Ascending aorta (tissue), 2 donors: ENCODE measurements at regions not wholly inside any gene's neighbourhood (a gene's known extent, or its start where the extent isn't known, plus 50 kb on each side); places are given as distances from the start of the nearest gene placed in this dataset.

Experiments used
- DNase-seq, 2 donors: peaks; one replicate each; pipeline ENCODE4 v3.0.0-alpha.2; 2019; ENCODE audit warnings: low spot score in 2 of 2
- H3K27ac ChIP-seq, 2 donors: fragments of 200-600 bp; sonication (generic); one replicate each; pipeline ENCODE4 v1.5.1; 2016 to 2017; ENCODE audit warnings: mild to moderate bottlenecking in 1 of 2
- H3K27me3 ChIP-seq: fragments of 200-600 bp; sonication (generic); one replicate; pipeline ENCODE4 v1.5.1; 2017
- H3K36me3 ChIP-seq, 2 donors: fragments of 200-600 bp; sonication (generic); one replicate each; pipeline ENCODE4 v1.5.1; 2016
- H3K4me1 ChIP-seq, 2 donors: fragments of 200-600 bp; sonication (generic); one replicate each; pipeline ENCODE4 v1.5.1; 2016 to 2017; ENCODE audit warnings: mild to moderate bottlenecking in 1 of 2
- H3K4me3 ChIP-seq, 2 donors: fragments of 200-600 bp; sonication (generic); one replicate each; pipeline ENCODE4 v1.5.1; 2016 to 2017; ENCODE audit warnings: mild to moderate bottlenecking in 1 of 2
- H3K9me3 ChIP-seq, 2 donors: fragments of 200-600 bp; sonication (generic); one replicate each; pipeline ENCODE4 v1.5.1; 2016
- intact Hi-C: fragments of 100-400 bp; cut with DNase I; formaldehyde crosslinking; loops from one replicate; pipeline ENCODE4 v1.15.1; 2023
- TF ChIP-seq, protein P1 (sequence below), 3 experiments: fragments of 200-600 bp in 2 of 3; fragments of 450-650 bp in 1 of 3; sonication (generic) in 2 of 3; IDR thresholded peaks; one replicate each; pipeline ENCODE4 v1.5.1; 2016 to 2019; ENCODE audit warnings: antibody characterized with exemption in 3 of 3, mild to moderate bottlenecking in 1 of 3, moderate library complexity in 1 of 3

DNA sequence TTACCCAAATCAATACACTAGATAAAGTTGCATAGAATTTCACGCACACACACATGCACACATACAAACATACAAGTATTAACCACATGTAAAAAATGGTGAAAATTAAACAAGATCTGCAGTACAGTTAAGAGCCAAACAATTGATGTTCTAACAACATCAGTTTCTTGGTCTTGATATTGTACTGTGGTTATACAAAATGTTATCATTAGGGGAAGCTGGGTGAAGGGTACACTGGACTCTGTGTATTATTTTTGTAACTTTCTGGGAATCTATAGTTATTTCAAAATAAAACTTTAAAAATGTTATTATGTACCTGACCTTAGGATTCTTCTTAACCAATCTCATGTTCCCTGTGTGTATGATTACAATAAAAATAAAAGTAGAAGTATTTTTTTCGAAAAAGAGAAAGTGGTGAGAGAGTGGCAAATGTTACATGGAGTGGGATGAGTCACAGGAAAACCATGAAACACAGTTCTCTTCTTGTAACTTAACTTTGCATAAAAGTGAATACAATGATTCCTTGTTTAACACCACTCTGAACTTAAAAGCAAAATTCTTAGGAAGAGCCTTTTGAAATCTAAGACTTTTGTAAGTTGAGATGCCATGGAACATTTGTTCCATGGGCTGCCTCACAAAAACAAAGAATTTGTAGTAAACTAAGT, 101.6 kb upstream of the RUNX1 start:
- Histone ChIP-seq H3K36me3 (no peaks in the 10 kb centered on the region), H3K9me3 (no peaks in the 10 kb centered on the region), H3K27me3 (no peaks in the 10 kb centered on the region), H3K4me1 (no peaks in the 10 kb centered on the region), H3K4me3 (no peak overlapping the region), H3K27ac (no peak overlapping the region)
- intact Hi-C loops: no loop called here
- DNase-seq: no peak
- TF ChIP-seq, protein P1, sequence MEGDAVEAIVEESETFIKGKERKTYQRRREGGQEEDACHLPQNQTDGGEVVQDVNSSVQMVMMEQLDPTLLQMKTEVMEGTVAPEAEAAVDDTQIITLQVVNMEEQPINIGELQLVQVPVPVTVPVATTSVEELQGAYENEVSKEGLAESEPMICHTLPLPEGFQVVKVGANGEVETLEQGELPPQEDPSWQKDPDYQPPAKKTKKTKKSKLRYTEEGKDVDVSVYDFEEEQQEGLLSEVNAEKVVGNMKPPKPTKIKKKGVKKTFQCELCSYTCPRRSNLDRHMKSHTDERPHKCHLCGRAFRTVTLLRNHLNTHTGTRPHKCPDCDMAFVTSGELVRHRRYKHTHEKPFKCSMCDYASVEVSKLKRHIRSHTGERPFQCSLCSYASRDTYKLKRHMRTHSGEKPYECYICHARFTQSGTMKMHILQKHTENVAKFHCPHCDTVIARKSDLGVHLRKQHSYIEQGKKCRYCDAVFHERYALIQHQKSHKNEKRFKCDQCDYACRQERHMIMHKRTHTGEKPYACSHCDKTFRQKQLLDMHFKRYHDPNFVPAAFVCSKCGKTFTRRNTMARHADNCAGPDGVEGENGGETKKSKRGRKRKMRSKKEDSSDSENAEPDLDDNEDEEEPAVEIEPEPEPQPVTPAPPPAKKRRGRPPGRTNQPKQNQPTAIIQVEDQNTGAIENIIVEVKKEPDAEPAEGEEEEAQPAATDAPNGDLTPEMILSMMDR (IDR thresholded peaks at IDR 0.05): no peak

DNA sequence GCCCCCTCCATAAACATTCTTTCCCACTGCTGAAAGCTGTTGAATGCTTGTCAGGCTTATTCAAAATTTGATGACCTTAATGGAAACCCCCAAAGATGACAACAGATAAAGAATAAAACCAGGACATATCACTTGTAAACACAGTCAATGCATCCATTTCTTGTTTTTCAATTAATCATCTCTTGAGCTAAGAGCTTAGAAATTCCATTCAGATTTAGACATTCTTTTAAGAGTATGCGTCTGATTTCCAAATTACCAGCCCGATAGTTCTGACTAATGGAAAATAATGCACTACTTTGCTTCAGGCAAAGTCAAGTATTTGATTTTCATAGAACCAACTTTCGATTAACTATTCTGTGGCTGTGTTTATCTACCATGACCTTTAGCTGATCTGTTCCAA, 100.6 kb upstream of the RUNX1 start:
- intact Hi-C loops: no loop called here
- H3K27ac ChIP-seq: no peak overlapping the region
- no peak overlapping the region for H3K4me3 ChIP-seq
- no peaks in the 10 kb centered on the region for H3K4me1 ChIP-seq
- no peak for DNase-seq
- no peaks in the 10 kb centered on the region for H3K36me3 ChIP-seq
- no peaks in the 10 kb centered on the region for H3K27me3 ChIP-seq
- no peaks in the 10 kb centered on the region for H3K9me3 ChIP-seq
- TF ChIP-seq, protein P1 (IDR thresholded peaks at IDR 0.05): no peak

DNA sequence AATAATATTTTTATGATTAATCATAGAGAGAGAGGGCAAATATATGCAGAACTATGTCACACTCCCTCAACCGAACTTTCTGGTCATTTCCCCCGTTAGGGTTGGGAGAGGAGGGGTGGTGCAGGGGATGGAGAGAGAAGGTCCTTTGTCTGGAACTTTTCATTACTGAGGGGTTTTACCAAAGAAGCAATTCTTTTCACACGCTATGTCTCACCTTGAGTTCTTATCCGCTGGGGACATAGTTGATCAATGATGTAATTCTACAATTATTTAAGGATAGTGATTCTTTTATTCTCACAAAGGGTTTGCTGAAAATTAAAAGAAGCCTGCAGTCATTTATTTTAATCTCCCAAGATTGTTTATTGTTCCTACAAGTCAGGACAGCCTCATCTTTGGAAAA, 98.3 kb upstream of the RUNX1 start:
- Histone ChIP-seq H3K36me3 (no peaks in the 10 kb centered on the region), H3K27me3 (no peaks in the 10 kb centered on the region), H3K27ac (no peak overlapping the region), H3K4me3 (no peak overlapping the region), H3K4me1 (no peaks in the 10 kb centered on the region), H3K9me3 (no peaks in the 10 kb centered on the region)
- intact Hi-C loops: no loop called here
- TF ChIP-seq, protein P1 (IDR thresholded peaks at IDR 0.05): no peak
- DNase-seq: no peak

DNA sequence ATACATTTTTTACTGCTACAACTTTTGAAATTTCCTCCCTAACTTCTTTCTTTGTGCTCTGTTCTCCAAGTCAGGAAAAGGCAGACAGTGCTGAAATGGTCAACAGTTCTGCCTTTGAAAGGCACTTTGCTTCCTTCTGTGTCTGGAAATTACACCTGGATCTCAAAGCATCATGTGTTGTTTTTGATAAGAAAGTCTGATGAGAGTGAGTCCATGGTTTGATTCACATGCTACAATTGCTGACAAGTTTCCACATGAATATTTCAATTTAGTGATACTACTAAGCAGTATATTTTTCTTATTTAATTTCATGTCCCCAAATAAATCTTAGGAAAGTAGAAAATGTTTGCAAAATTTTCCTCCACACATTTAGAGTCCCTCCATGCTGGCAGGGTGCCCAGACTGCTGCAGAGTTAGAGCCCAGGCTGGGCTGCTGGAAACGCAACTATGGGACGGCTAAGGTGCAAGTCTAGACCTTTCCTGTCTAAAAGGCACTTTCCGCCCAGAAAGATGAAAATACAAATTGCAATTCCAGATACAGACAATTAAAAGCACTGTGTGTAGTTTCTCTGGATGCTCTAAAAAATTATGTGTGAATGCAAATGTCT, 96.6 kb upstream of the RUNX1 start:
- Histone ChIP-seq H3K36me3 (no peaks in the 10 kb centered on the region), H3K4me1 (no peaks in the 10 kb centered on the region), H3K4me3 (no peak overlapping the region), H3K27me3 (no peaks in the 10 kb centered on the region), H3K27ac (no peak overlapping the region), H3K9me3 (no peaks in the 10 kb centered on the region)
- TF ChIP-seq, protein P1 (IDR thresholded peaks at IDR 0.05): no peak
- intact Hi-C loops: no loop called here
- no peak for DNase-seq

DNA sequence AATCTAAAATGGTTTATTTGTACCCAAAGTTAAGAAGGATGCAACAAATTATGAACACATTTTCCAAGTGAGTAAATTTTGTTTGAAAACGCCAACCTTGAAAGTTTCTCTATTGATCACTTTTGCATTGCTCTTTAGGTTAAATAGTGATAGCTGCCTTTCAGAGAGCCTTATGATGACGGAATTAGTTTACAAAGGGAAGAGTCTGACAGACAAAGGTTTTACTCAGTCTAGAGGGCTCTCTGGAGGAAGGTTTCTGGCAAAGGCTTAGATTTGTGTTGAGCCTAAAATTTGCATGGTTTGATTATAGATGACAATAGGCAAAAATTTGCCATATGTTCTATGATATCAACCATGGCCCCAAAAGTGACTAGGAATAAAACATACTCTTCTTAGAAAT, 95.9 kb upstream of the RUNX1 start:
- no peak for DNase-seq
- no peak overlapping the region for H3K4me3 ChIP-seq
- H3K4me1 ChIP-seq: no peaks in the 10 kb centered on the region
- no peaks in the 10 kb centered on the region for H3K36me3 ChIP-seq
- H3K27ac ChIP-seq: no peak overlapping the region
- no peaks in the 10 kb centered on the region for H3K27me3 ChIP-seq
- intact Hi-C loops: no loop called here
- H3K9me3 ChIP-seq: no peaks in the 10 kb centered on the region
- TF ChIP-seq, protein P1 (IDR thresholded peaks at IDR 0.05): no peak
